H1 (cell line): ENCODE measurements at regions not wholly inside any gene's neighbourhood (a gene's known extent, or its start where the extent isn't known, plus 50 kb on each side); places are given as distances from the start of the nearest gene placed in this dataset.

ENCODE experiments used
- ASH2L ChIP-seq: fragments of 200-600, 300-600 bp; sonication (generic); IDR thresholded peaks from one replicate; pipeline ENCODE4 v1.7.1; 2017; ENCODE audit warnings: low read length
- PHF8 ChIP-seq: fragments of 200-600 bp; sonication (generic); conservative IDR thresholded peaks from 2 replicates; pipeline ENCODE4 v1.7.1; 2012; ENCODE audit warnings: low read depth, mild to moderate bottlenecking, inconsistent platforms, low read length, moderate library complexity
- POLR2AphosphoS5 ChIP-seq: IDR thresholded peaks from 2 replicates; pipeline ENCODE4 v1.6.1; 2011; ENCODE audit warnings: low read depth, low read length
- RNF2 ChIP-seq: fragments of 200-900, 300-1000 bp; sonication (generic); IDR thresholded peaks from 2 replicates; pipeline ENCODE4 v1.7.1; 2016; ENCODE audit warnings: borderline replicate concordance, low read depth, mild to moderate bottlenecking, antibody characterized with exemption, low read length; ENCODE audit not compliant: poor library complexity, severe bottlenecking; ENCODE audit errors: missing control alignments
- SP1 ChIP-seq: IDR thresholded peaks from 2 replicates; pipeline ENCODE4 v1.6.1; 2011; ENCODE audit warnings: low read depth, low read length
- SP4 ChIP-seq: IDR thresholded peaks from 2 replicates; pipeline ENCODE4 v1.6.1; 2012; ENCODE audit warnings: low read length, inconsistent platforms
- TF ChIP-seq, protein P1 (sequence below): IDR thresholded peaks from 2 replicates; pipeline ENCODE4 v1.6.1; 2012; ENCODE audit warnings: inconsistent platforms

DNA sequence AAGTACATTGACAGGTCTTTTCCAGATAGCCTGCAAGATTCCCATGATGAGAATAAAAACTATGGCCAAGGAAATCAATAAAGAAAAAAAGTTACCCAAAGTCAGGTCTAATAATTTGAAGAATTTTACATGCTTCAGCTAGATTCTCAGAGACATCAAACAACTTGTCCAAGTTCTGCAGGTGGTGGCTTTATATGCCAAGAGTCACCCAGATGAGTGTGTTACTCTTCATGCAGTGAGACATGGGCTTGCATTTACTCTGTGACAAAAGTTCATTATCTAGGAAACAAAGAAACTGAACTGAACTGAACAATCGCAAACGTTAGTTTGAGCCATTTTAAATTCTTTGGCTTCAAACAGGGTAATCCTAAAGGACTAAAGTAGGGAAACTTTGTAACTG is 548.5 kb upstream of the SYT4 start (continued):
- TF ChIP-seq SP1 (no peak), ASH2L (no peak), PHF8 (no peak), RNF2 (no peak), POLR2AphosphoS5 (no peak), SP4 (no peak)
- TF ChIP-seq, protein P1, sequence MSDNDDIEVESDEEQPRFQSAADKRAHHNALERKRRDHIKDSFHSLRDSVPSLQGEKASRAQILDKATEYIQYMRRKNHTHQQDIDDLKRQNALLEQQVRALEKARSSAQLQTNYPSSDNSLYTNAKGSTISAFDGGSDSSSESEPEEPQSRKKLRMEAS, result no peak
